ENCODE measurements at regions not wholly inside any gene's neighbourhood (a gene's known extent, or its start where the extent isn't known, plus 50 kb on each side); places are given as distances from the start of the nearest gene placed in this dataset.
A peak's percentile ranks its signal among the peaks of the same experiment; 100 is the strongest.

DNA sequence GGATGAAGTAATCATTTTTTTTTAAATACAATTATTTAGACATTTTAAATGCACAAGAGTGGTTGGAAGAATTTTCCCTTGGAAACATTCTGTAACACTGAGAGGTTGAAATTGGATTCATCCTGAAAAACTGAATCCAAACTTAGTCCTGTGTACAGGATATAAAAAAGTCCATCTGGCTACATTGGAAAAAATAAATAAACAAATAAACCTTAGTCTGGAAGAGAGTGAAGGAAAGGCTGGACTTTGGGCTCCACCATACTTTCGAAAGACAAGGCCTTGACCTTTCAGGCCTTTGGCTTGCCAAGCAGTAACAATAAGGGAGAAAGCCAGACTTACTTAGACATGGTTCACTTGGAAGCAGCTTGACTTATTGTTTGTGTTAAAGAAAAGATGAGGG, 664.3 kb downstream of the TENT5A start:
- no peak for DNase-seq (ENCODE audit: insufficient read length, low spot score)
- TF ChIP-seq POU2F2 (IDR thresholded peaks at IDR 0.05; ENCODE audit: low read depth, low read length) (no peak), PAX5 (IDR thresholded peaks at IDR 0.05; ENCODE audit: insufficient read depth, low read length, severe bottlenecking) (no peak), TAF1 (IDR thresholded peaks at IDR 0.05; ENCODE audit: low read depth, low read length) (no peak), POLR2AphosphoS5 (IDR thresholded peaks at IDR 0.05; ENCODE audit: low read depth, low read length) (no peak), SPI1 (IDR thresholded peaks at IDR 0.05; ENCODE audit: low read depth, low read length) (no peak), POLR2A (IDR thresholded peaks at IDR 0.05; ENCODE audit: low read depth, low read length) (no peak)
- FAIRE-seq = no peak

DNA sequence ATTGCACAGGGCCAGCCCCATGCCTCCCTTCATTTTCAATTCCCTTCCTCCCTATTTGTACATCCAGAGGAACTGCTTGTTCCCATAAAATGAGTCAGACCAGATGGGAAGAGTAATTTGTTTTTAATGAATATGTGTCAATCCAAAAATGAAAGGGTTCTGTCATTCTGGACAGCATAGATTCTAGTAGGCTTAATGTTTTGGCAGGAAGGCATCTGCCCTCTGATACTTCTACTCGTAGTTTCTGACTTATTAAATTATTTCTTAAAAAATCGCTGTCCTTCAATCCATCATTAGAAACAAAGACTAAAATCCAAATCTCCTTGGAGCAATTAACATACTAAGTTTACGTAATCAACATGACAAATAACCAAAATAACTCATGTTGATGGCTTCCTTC, 665.5 kb downstream of the TENT5A start:
- DNase-seq (ENCODE audit: insufficient read length, low spot score) = no peak
- no peak for FAIRE-seq
- TF ChIP-seq POU2F2 (IDR thresholded peaks at IDR 0.05; ENCODE audit: low read depth, low read length) = no peak
- no peak for TF ChIP-seq SPI1 (IDR thresholded peaks at IDR 0.05; ENCODE audit: low read depth, low read length)
- no peak for TF ChIP-seq TAF1 (IDR thresholded peaks at IDR 0.05; ENCODE audit: low read depth, low read length)
- no peak for TF ChIP-seq PAX5 (IDR thresholded peaks at IDR 0.05; ENCODE audit: insufficient read depth, low read length, severe bottlenecking)
- no peak for TF ChIP-seq POLR2A (IDR thresholded peaks at IDR 0.05; ENCODE audit: low read depth, low read length)
- no peak for TF ChIP-seq POLR2AphosphoS5 (IDR thresholded peaks at IDR 0.05; ENCODE audit: low read depth, low read length)

DNA sequence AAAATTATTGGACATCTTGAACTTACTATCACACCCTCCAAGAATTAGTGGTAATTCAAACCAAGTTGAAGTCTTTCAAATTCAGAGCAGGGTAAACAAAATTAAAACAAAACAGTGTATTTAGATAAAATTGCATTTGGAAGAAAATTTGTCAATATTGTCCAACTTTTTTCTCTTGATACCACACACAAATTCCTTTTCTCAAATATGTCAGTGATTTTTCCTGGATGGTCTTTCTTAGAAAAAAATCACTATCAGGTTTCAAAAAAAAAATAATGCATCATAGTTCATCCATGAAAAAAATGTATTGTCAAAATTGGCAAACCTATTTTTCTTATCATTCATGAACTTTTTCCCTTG, 667.1 kb downstream of the TENT5A start:
- FAIRE-seq = no peak
- no peak for DNase-seq (ENCODE audit: insufficient read length, low spot score)
- no peak for TF ChIP-seq TAF1 (IDR thresholded peaks at IDR 0.05; ENCODE audit: low read depth, low read length)

GRCh38 chr6:81084776-81085430, 667.6 kb downstream of the TENT5A start:
- FAIRE-seq (no peak), DNase-seq (ENCODE audit: insufficient read length, low spot score) (no peak)
- TF ChIP-seq POU2F2 (IDR thresholded peaks at IDR 0.05; ENCODE audit: low read depth, low read length) = no peak
- TF ChIP-seq POLR2A (IDR thresholded peaks at IDR 0.05; ENCODE audit: low read depth, low read length) = no peak
- TF ChIP-seq POLR2AphosphoS5 (IDR thresholded peaks at IDR 0.05; ENCODE audit: low read depth, low read length) = no peak
- TF ChIP-seq SPI1 (IDR thresholded peaks at IDR 0.05; ENCODE audit: low read depth, low read length) = no peak
- no peak for TF ChIP-seq TAF1 (IDR thresholded peaks at IDR 0.05; ENCODE audit: low read depth, low read length)
- TF ChIP-seq PAX5 (IDR thresholded peaks at IDR 0.05; ENCODE audit: insufficient read depth, low read length, severe bottlenecking) = no peak

DNA sequence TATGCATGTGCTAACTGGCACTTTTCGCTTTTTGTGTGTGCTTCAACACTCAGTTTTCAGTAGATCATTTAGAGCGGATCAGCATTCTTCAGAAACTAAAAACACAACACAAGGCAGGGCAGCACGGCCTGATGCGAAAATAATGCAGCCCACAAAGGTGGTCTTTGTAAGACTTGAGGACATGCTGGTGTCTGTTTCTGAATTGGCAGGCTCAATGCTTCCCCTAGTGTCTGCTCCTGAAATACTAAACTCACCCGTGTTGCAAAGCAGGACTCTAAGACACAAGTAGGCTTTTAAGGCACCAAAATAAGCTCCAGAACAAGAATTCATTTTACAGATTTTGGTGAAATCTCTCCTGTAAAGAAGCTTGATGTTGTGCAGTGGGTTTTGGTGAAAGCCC, 676.5 kb downstream of the TENT5A start:
- DNase-seq (ENCODE audit: insufficient read length, low spot score) (no peak), FAIRE-seq (peak; percentile 41)
- no peak for TF ChIP-seq SPI1 (IDR thresholded peaks at IDR 0.05; ENCODE audit: low read depth, low read length)

GRCh38 chr6:81073318-81073717, 679.2 kb downstream of the TENT5A start:
- FAIRE-seq = no peak
- no peak for DNase-seq (ENCODE audit: insufficient read length, low spot score)
- TF ChIP-seq POU2F2 (IDR thresholded peaks at IDR 0.05; ENCODE audit: low read depth, low read length) (no peak), POLR2AphosphoS5 (IDR thresholded peaks at IDR 0.05; ENCODE audit: low read depth, low read length) (no peak), TAF1 (IDR thresholded peaks at IDR 0.05; ENCODE audit: low read depth, low read length) (no peak), SPI1 (IDR thresholded peaks at IDR 0.05; ENCODE audit: low read depth, low read length) (no peak), POLR2A (IDR thresholded peaks at IDR 0.05; ENCODE audit: low read depth, low read length) (no peak), PAX5 (IDR thresholded peaks at IDR 0.05; ENCODE audit: insufficient read depth, low read length, severe bottlenecking) (no peak)

DNA sequence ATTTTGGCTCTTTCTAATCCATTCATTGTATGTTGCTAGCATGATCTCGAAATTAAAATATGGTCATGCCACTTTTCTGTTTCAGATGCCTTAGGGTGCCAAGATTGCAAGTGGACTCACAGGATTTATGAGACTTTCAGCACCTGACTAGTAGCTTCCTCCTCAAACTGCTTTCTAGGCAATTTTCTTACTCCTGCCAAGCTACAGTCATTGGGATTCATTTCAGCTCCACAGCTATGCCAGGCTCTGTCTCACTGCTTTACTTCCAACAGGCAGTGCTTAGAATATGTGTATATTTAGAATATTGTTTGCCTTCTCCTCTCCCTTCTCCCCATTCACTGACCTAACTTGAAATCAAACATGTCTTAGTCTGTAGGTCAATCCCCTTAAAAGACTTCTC, 681.4 kb downstream of the TENT5A start:
- no peak for DNase-seq (ENCODE audit: insufficient read length, low spot score)
- TF ChIP-seq PAX5 (IDR thresholded peaks at IDR 0.05; ENCODE audit: insufficient read depth, low read length, severe bottlenecking) (no peak), TAF1 (IDR thresholded peaks at IDR 0.05; ENCODE audit: low read depth, low read length) (no peak), POLR2A (IDR thresholded peaks at IDR 0.05; ENCODE audit: low read depth, low read length) (no peak), POLR2AphosphoS5 (IDR thresholded peaks at IDR 0.05; ENCODE audit: low read depth, low read length) (no peak), POU2F2 (IDR thresholded peaks at IDR 0.05; ENCODE audit: low read depth, low read length) (no peak), SPI1 (IDR thresholded peaks at IDR 0.05; ENCODE audit: low read depth, low read length) (no peak)
- FAIRE-seq = no peak

- FAIRE-seq (no peak), DNase-seq (ENCODE audit: insufficient read length, low spot score) (no peak)
- TF ChIP-seq POLR2A (IDR thresholded peaks at IDR 0.05; ENCODE audit: low read depth, low read length) = no peak
- no peak for TF ChIP-seq PAX5 (IDR thresholded peaks at IDR 0.05; ENCODE audit: insufficient read depth, low read length, severe bottlenecking)
- no peak for TF ChIP-seq SPI1 (IDR thresholded peaks at IDR 0.05; ENCODE audit: low read depth, low read length)
- TF ChIP-seq TAF1 (IDR thresholded peaks at IDR 0.05; ENCODE audit: low read depth, low read length) = no peak
- no peak for TF ChIP-seq POLR2AphosphoS5 (IDR thresholded peaks at IDR 0.05; ENCODE audit: low read depth, low read length)
- TF ChIP-seq POU2F2 (IDR thresholded peaks at IDR 0.05; ENCODE audit: low read depth, low read length) = no peak
Observed at GRCh38 chr6:81067057-81067456, 685.4 kb downstream of the TENT5A start.

GRCh38 chr6:81063891-81064290, 688.6 kb downstream of the TENT5A start:
- DNase-seq (ENCODE audit: insufficient read length, low spot score) = no peak
- TF ChIP-seq PAX5 (IDR thresholded peaks at IDR 0.05; ENCODE audit: insufficient read depth, low read length, severe bottlenecking) (no peak), POLR2A (IDR thresholded peaks at IDR 0.05; ENCODE audit: low read depth, low read length) (no peak), SPI1 (IDR thresholded peaks at IDR 0.05; ENCODE audit: low read depth, low read length) (no peak), POU2F2 (IDR thresholded peaks at IDR 0.05; ENCODE audit: low read depth, low read length) (no peak), POLR2AphosphoS5 (IDR thresholded peaks at IDR 0.05; ENCODE audit: low read depth, low read length) (no peak), TAF1 (IDR thresholded peaks at IDR 0.05; ENCODE audit: low read depth, low read length) (no peak)
- FAIRE-seq = no peak

- TF ChIP-seq POU2F2 (IDR thresholded peaks at IDR 0.05; ENCODE audit: low read depth, low read length) (no peak), PAX5 (IDR thresholded peaks at IDR 0.05; ENCODE audit: insufficient read depth, low read length, severe bottlenecking) (no peak), TAF1 (IDR thresholded peaks at IDR 0.05; ENCODE audit: low read depth, low read length) (no peak), POLR2AphosphoS5 (IDR thresholded peaks at IDR 0.05; ENCODE audit: low read depth, low read length) (no peak), SPI1 (IDR thresholded peaks at IDR 0.05; ENCODE audit: low read depth, low read length) (no peak), POLR2A (IDR thresholded peaks at IDR 0.05; ENCODE audit: low read depth, low read length) (no peak)
- FAIRE-seq (no peak), DNase-seq (ENCODE audit: insufficient read length, low spot score) (no peak)
Observed at GRCh38 chr6:81054036-81054435, 698.4 kb downstream of the TENT5A start.

Measured in GM12891 (cell line).